ENCODE measurements at regions not wholly inside any gene's neighbourhood (a gene's known extent, or its start where the extent isn't known, plus 50 kb on each side); places are given as distances from the start of the nearest gene placed in this dataset.

DNA sequence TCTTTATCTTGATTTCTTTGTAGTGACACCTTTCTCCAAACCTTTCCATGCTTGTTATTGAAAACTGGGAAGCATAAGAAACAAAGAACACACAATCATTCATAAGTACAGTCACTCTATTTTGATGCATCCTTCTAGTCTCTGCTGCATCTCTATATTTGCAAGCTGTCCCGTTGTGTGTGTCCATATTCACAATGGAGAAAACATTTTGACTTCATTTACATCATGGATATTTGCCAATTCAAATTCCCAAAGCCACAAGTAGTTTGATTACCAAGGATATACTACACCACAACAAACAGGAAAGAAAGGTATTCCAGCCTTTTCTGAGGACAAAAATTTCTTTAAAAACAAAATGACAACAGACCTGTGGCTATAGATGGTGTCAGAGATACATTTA lies 673.8 kb downstream of the STIM2 start:
- no peak for DNase-seq

DNA sequence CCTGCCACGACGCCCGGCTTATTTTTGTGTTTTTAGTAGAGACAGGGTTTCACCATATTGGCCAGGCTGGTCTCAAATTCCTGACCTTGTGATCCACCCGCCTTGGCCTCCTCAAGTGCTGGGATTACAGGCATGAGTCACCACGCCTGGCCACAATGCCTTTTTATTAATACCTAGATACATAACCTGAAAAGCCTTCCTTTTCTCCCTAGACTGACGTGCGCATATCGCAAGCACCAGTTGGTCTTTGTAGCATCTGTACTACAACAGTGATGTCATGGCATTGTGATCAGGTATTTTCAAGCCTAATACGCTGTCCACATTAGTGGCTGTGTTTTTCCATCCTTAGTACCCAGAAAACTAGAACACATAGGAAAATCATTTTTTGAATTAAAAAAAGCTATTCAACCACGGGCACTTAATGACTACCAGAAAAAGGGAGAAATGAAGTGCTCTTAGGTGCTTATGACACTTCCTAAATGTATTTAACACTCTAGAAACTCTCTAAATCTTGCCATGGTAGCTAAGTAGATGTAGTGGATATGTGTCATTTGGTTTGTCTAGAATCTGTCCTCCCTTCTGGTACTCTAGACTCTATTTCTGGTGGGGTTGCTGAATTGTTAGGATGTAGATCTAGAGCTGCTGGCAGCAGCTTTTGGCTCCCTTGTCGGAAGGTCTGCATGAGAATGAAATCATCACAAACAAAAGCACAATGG lies 707.8 kb downstream of the STIM2 start:
- DNase-seq: no peak

DNA sequence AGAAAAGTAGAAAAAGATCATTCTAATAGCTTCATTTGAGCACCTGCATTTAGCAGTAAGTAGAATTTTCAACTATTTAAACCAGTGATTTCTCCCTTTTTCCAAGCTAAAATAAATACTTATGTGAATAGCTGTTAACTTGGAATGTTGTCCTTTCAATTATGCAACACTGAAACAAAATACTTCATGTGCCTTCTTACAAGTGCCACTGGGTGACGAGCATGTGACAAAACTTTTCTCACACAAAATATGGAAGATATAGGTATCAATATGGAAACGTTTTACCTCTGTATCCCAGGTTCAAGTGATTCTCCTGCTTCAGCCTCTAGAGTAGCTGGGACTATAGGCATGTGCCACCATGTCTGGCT lies 708.3 kb downstream of the STIM2 start:
- DNase-seq: no peak

- no peak for DNase-seq
Measured at GRCh38 chr4:27574743-27575142, 714.1 kb downstream of the STIM2 start.

DNA sequence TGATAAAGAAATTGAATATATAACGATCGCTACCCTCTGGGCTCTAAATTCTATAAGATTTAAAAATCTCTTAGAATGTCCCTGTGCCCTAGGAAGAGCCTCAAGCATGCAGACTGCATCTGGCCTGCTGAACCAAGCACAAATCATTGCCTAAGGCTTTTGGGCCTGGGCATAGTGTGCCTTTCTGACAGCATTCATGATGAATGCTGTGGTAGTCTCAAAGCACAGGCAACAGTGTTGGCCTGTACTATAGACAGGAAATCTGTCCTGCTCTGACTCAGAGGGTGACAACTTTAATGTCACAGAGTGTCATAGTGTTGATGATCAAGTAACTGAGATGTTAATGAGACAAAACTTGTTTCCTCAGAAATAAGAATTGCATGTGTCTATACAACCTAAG lies 717.3 kb downstream of the STIM2 start:
- DNase-seq: no peak

DNA sequence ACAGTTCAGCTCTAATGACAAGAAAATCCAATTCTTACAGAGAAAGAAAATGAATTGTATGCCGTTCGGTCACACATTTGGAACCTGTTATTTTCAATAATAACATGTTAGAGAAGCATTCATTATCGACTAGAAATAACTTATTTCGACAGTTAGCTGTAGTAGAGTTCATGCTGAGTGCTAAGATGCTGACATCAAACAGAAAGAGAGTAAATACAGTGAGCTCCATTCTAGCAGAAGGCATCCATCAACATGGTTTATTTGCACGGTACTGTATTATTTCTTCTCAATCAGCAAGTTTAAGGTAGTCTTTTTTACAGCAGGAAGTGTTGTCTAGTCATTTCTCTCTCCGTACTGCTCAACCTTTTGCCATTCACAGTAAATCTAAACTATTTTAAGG lies 732.1 kb downstream of the STIM2 start:
- no peak for DNase-seq

GRCh38 chr4:27594922-27595321 lies 734.3 kb downstream of the STIM2 start:
- DNase-seq: no peak

DNA sequence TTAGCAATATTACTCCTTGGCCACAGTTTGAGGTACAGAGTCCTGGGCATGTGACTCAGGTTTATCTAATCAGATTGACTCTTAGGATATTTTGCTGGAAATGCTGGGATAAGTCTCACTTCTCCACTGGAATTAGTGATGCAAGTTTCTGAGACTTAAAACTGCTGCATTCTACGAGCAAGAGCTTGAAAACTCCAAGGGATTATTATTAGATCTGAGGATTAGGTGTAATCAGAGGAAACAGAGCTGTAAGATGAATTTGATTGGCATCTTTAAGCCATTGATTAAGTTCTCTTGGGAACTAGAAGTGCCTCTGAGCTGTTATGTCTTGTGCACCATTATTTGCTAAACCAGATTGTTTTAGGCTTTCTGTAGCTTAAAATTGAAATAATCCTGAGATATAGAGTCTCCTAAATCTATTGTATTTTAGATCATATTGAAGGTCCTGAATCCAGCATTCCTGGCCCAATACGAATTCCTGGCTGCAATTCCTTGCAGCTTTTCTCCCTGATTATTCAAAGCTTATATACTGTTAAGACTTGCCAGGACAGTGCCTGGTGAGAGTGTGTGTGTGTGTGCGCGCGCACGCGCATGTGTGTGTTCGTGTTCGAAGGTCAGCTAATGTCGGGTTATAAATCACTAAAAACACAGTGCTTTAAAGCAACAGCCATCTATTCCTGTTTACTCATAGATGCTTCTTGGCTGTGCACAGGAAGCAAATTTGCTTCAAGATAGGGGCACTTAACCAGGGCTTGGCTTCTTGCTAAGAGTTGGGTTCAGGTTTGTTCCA lies 735.1 kb downstream of the STIM2 start:
- DNase-seq: no peak

DNA sequence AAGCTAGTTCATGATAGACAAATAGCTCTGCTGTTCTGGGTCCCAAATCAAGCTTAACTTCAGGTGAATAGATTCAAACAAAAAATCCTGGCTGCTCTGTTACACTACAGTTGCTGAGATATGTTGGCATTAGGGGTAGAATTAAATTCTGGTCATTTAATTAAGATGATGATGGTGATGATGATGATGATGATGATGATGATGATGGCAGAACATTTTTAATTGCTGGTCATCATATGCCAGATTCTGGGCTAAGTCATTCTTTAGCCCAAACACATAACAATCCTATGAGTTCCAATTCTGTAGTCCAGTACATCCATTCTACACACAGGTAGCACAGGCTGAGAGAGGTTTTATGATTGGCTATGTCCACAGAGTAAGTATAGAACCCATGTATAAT lies 741.5 kb downstream of the STIM2 start:
- DNase-seq: no peak

DNA sequence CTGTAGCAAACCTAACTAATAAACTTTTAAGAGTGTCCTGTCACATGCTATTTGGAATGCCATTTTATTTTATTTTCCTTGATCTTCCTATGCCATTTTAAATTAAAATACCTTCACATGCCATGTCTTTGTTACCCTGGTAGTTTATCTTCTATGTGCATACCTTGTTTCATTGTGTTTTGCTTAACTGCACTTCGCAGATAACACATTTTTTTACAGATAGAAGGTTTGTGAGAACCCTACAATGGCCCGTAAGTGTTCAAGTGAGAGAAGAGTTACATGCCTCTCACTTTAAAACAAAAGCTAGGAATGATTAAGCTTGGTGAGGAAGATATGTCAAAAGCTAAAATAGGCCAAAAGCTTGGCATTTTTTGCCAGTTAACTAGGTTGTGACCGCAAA lies 744.1 kb downstream of the STIM2 start:
- DNase-seq: no peak

- DNase-seq: no peak
Measured at GRCh38 chr4:27616166-27616565, 755.5 kb downstream of the STIM2 start.

GRCh38 chr4:27619435-27619834 lies 758.8 kb downstream of the STIM2 start:
- DNase-seq: no peak

DNA sequence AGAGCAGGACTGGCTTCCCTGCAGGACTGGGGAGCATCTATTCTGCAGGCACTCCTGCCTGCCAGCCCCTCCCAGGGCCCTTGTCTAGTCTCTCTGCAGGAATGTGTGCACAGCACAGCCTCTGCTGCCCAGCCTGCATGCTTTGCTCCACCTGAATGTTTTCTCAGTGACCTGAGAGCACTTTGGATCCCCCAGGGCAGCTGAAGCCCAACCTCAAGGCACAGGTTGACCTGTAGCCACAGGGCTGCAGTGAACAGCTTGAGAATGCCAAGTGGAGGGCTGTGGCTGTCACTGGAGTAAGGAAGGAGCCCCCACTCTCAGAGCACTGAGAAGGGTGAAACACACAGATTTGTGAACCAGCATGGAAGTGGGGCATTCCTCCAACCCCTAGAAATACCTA lies 760.2 kb downstream of the STIM2 start:
- no peak for DNase-seq

DNA sequence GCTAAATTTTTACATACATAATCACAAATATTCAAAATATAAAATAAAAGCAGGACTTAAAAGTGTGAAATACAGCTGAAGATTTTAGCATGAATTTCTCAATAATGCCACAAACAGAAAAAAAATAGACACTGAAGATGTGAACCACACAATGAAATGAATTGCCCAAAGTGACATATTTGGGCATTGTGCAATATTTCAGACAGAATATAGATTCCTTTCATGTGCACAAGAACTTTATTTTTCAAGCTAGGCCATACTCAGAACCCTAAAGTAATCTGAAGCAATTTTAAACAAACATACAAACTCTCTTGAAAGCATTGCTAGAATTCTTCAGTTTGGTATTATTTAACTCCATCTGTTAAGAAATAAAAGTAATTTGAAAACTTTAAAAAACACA lies 764.1 kb downstream of the STIM2 start:
- DNase-seq: no peak

- no peak for DNase-seq
Measured at GRCh38 chr4:27628609-27629008, 768.0 kb downstream of the STIM2 start.

- DNase-seq: no peak
Measured at GRCh38 chr4:27629532-27630225, 769.0 kb downstream of the STIM2 start.

DNA sequence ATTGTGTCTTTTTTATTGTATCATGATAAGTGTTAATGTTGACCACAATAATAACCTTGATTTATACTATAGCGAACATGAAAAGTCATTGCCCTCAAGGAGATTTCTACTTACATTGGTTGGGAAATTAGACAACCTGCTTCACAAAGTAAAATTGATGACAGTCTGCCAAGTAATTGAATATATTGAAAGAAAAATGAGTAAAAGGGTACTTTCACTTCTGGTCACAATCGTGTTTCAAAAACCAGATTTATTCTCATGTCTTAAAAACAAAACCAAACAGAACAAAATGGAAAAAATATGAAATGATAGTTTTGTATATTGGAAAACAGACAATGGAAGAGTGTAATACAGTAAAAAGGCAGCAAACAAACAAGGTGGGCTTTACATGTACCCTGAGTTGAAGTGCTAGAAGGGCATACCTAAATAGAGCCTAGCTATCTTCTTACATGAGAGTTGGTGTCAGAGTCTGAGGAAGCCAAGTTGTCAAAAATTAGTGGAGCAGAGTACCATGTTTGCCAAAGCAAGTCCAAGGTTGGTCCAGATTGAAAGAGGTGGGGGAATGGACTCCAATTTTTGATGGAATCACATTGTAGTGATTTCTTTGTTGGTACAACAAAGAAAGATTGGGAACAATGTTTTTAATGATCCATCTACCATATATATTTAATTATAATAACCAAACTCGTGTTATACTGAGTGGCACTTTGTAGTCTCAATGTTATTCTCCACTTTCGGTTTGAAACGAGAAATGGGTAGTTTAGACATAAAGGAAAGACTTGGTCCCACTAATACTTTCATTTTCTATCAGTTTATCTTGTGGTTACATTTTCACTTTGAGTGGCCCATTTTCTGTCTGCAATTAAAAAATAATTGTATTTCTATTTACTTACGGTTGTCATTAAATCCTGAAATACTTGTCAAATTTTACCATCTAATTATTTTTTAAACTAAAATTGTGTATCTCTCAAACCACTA lies 775.6 kb downstream of the STIM2 start:
- no peak for DNase-seq

- DNase-seq: no peak
Measured at GRCh38 chr4:27638163-27638915, 777.7 kb downstream of the STIM2 start.

- DNase-seq: no peak
Measured at GRCh38 chr4:27643101-27643500, 782.5 kb downstream of the STIM2 start.

GRCh38 chr4:27648416-27648815 lies 787.8 kb downstream of the STIM2 start:
- DNase-seq: no peak

GRCh38 chr4:27662426-27662825 lies 801.8 kb downstream of the STIM2 start:
- no peak for DNase-seq

DNA sequence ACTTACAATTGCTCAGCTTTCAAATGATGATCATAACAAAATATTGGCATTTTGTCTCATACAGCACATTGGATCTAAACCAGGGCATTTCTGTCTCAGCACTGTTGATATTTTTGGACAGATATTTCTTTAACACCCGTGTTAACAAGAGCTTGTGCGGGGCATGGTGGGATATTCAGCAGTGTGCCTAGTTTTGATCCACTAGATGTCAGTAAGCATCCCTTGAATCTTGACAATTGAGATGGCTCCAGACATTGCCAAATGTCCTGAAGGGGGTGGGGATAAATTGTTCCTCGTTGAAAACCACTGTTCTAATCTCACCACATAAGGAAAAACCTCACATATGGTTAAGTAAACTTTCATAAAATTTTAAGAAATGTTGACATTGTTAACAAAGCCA lies 806.3 kb downstream of the STIM2 start:
- DNase-seq: no peak
